Stimulated activated effector memory CD8-positive, alpha-beta T cell treated with anti-CD3 and anti-CD28 coated beads, Interleukin-12 subunit alpha, Interleukin-12 subunit beta, amount 100 ng/mL, for 72 hours (primary cell): ENCODE measurements at regions not wholly inside any gene's neighbourhood (a gene's known extent, or its start where the extent isn't known, plus 50 kb on each side); places are given as distances from the start of the nearest gene placed in this dataset.

Experiments
- ATAC-seq: fragments of 150-1000 bp; cut with Tn5 transposase; 2 replicates; pipeline ENCODE4 v1.10.0; 2021
- DNase-seq, 2 donors: peaks; one replicate each; pipeline ENCODE4 v3.0.0; 2021 to 2022; ENCODE audit warnings: low spot score in 2 of 2
- H3K27ac Mint-ChIP-seq: one replicate; pipeline ENCODE4 v1.8.0; 2022; ENCODE audit warnings: mild to moderate bottlenecking, mixed read lengths
- H3K36me3 Mint-ChIP-seq: one replicate; pipeline ENCODE4 v1.8.0; 2022; ENCODE audit warnings: mild to moderate bottlenecking, mixed read lengths
- H3K4me1 Mint-ChIP-seq: one replicate; pipeline ENCODE4 v1.8.0; 2022; ENCODE audit warnings: mixed read lengths
- H3K4me3 Mint-ChIP-seq: one replicate; pipeline ENCODE4 v1.8.0; 2022; ENCODE audit warnings: mild to moderate bottlenecking, mixed read lengths
- H3K9me3 Mint-ChIP-seq: one replicate; pipeline ENCODE4 v1.8.0; 2022; ENCODE audit warnings: mixed read lengths

DNA sequence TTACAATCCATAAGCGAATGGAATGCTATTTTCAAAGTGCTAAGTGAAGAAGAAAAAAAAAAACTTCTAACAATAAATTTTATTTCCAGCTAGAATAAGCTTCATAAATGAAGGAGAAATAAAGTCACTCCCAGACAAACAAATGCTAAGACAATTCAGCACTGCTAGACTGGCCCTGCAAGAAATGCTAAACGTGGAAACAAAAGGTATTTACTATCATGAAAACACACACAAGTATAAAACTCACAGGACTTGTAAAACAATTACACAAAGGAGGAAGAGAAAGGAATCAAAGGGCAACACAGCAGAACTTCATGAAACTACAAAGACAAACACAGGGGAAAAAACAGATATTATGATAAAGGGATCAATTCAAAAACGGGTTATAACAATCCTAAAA, 85.8 kb upstream of the NELL2 start:
- Mint-ChIP-seq H3K36me3 (no peaks in the 10 kb centered on the region), H3K9me3 (peaks cover 3% of the 10 kb centered on the region), H3K4me3 (no peak overlapping the region), H3K4me1 (no peaks in the 10 kb centered on the region), H3K27ac (no peak overlapping the region)
- no peak for ATAC-seq
- no peak for DNase-seq

DNA sequence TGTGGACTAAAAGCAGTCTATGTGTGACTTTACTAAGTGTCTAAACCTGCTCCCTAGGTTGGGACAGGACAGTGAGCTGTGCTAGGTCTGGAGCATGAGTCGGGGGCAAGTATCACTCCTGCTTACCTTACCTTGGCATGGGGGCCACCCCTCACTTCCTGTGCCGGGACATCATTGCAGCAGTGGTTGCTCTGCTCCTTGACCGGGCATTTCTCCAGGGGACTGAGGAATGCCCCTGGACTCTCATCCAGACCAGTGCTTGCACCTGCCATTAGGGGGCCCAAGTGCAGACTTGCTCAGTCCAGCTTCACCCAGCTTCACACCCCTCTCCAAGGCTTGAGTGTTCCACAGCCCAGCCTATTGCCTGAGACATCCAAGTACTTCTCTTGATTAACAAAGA, 84.7 kb upstream of the NELL2 start:
- Mint-ChIP-seq H3K4me1 (no peaks in the 10 kb centered on the region), H3K36me3 (no peaks in the 10 kb centered on the region), H3K27ac (no peak overlapping the region), H3K9me3 (peaks cover 3% of the 10 kb centered on the region), H3K4me3 (no peak overlapping the region)
- no peak for ATAC-seq
- DNase-seq, result no peak

DNA sequence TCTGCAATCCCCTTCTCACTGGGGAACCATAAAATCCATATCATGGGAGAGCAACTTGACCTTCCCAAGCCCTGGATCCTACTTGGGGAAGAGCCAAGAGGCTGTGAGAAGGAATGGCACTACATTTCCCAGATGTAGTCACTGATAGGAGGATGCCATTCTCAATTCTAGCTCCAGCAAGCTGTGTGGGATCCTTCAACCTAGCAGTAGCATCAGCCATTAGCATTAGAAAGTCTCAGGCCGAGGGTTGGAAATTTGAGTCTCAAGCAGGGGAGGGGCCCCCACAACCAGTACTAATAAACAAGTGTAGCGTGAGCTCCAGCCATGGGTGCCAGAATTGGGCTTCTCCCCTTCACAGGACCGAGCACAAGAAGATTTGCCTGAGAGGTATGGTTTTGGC, 84.3 kb upstream of the NELL2 start:
- H3K4me3 Mint-ChIP-seq, result no peak overlapping the region
- peaks cover 3% of the 10 kb centered on the region for H3K9me3 Mint-ChIP-seq
- no peaks in the 10 kb centered on the region for H3K36me3 Mint-ChIP-seq

DNA sequence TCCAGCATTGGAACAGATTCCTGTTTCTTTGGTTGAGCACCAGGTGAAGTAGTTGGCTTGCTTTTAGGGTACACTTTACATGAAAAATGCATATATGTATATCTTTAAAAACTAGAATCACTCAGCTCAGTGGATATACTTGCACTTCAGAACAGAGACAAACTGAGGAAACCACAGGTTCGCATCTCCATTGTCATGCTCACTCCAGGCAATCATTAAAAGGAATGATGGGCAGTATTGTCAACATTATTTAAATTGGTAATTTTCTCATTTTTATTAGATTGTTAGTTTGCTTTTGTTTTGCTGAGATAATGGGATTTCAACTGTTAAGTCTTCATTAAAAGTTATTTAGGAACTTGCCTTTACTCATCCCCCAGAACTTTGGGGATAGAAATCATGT, 71.0 kb upstream of the NELL2 start:
- DNase-seq, result no peak
- Mint-ChIP-seq H3K27ac (no peak overlapping the region), H3K4me1 (no peaks in the 10 kb centered on the region), H3K4me3 (no peak overlapping the region), H3K9me3 (no peaks in the 10 kb centered on the region), H3K36me3 (no peaks in the 10 kb centered on the region)
- no peak for ATAC-seq

More for the DNA sequence above, 84.3 kb upstream of the NELL2 start:
- no peak overlapping the region for H3K27ac Mint-ChIP-seq
- no peak for ATAC-seq
- DNase-seq, result no peak
- H3K4me1 Mint-ChIP-seq, result no peaks in the 10 kb centered on the region

DNA sequence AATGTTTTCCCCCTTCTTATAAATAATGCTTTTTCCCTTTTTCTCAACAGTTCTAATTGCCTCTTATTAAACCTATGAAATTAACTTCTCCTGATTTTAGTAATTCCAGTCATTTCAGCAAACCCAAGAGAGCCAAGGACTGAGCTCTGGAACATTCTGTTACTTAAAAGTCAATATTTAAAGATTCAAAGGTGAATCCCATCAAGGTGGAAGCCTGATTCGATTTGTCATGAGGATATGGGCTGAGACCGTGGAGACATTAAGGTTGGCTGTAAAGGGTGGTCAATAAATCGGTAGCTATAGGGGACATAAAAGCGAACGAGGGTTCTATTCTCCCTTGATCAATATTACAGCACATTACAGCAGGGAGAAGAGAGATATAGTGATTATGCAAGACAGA, 66.6 kb upstream of the NELL2 start:
- no peak for ATAC-seq
- H3K9me3 Mint-ChIP-seq, result peaks cover 4% of the 10 kb centered on the region
- H3K36me3 Mint-ChIP-seq, result no peaks in the 10 kb centered on the region
- no peak for DNase-seq
- H3K4me3 Mint-ChIP-seq, result no peak overlapping the region
- no peaks in the 10 kb centered on the region for H3K4me1 Mint-ChIP-seq
- no peak overlapping the region for H3K27ac Mint-ChIP-seq

DNA sequence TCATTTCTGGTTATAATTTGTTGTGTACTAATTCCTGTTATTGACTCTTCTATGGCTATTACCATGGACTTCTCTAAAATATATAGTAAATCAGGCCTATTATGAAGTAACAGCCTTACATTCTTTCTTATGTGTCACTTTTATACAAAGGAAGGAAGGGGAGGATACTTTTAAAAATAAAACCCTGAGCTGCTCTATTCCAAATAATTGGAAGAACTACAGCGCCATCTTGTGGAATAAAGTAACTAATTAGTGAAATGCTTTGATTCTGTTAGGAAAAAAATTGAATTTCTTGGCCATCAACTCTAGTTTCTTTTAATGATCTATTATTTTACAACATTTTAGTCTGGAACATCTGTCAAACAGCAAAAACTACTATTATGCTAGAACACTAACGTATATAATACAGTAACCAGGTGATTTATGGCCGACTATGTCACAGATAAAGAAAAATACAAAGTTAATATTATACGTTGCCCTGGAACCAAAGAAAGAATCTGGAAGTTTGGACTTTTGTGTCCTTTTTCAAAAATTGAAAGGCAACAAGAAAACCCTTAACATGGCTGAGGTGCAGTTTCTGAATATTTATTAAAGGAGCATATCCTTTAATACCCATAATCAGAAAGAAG, 55.0 kb upstream of the NELL2 start:
- ATAC-seq (peak; percentile 56), DNase-seq (no peak)
- no peaks in the 10 kb centered on the region for H3K36me3 Mint-ChIP-seq
- no peaks in the 10 kb centered on the region for H3K9me3 Mint-ChIP-seq
- no peaks in the 10 kb centered on the region for H3K4me1 Mint-ChIP-seq
- H3K4me3 Mint-ChIP-seq, result no peak overlapping the region
- no peak overlapping the region for H3K27ac Mint-ChIP-seq

DNA sequence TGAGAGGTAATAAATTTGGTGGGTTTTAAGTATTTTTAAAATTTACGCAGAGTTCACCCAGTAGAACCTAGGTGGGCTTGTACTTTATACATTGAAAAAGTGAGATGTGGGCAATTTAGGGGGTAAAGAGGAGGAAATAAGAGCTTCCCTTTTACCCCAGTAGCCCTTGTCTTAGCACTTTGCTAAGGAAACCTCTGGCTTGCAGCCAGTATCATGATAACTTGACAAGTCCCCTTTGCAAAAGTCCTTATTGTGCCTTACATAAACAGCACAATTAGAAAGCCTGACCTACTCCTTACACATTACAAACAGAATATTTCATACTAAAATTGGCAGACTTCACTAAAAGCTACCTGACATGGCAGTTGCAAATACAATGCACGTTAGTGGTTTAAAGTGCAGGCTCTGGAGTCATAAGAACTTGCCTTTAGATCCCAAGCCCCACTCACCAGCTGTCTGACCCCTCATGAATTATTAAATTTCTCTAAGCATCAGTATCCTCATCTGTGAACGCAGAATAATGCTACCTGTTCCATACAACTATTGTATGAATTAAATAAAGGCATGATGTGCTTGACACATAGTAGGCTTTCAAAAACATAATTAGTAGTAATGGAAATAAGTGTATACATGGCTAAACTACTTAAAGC, 53.2 kb upstream of the NELL2 start:
- Mint-ChIP-seq H3K27ac (no peak overlapping the region), H3K4me1 (no peaks in the 10 kb centered on the region), H3K9me3 (no peaks in the 10 kb centered on the region), H3K36me3 (no peaks in the 10 kb centered on the region), H3K4me3 (no peak overlapping the region)
- ATAC-seq, result no peak
- no peak for DNase-seq
